Gastroesophageal sphincter (tissue), 3 donors: ENCODE measurements at regions not wholly inside any gene's neighbourhood (a gene's known extent, or its start where the extent isn't known, plus 50 kb on each side); places are given as distances from the start of the nearest gene placed in this dataset.

Experiments
- CTCF ChIP-seq, 4 experiments: fragments of 200-600 bp in 2 of 4; fragments of 450-650 bp in 2 of 4; sonication (generic) in 1 of 4; IDR thresholded peaks; one replicate each; pipeline ENCODE4 v1.5.1; 2017 to 2019; ENCODE audit warnings: antibody characterized with exemption in 4 of 4, mild to moderate bottlenecking in 2 of 4, moderate library complexity in 2 of 4
- EP300 ChIP-seq: sonication (generic); formaldehyde crosslinking; IDR thresholded peaks from one replicate; pipeline ENCODE4 v1.6.1; 2017; ENCODE audit warnings: antibody characterized with exemption, mild to moderate bottlenecking
- POLR2A ChIP-seq, 2 donors: fragments of 450-650 bp; IDR thresholded peaks; one replicate each; pipeline ENCODE4 v1.6.1; 2017; ENCODE audit warnings: antibody characterized with exemption in 2 of 2, mild to moderate bottlenecking in 2 of 2, moderate library complexity in 1 of 2
- POLR2AphosphoS5 ChIP-seq: sonication (generic); formaldehyde crosslinking; IDR thresholded peaks from one replicate; pipeline ENCODE4 v1.6.1; 2017; ENCODE audit warnings: antibody characterized with exemption

DNA sequence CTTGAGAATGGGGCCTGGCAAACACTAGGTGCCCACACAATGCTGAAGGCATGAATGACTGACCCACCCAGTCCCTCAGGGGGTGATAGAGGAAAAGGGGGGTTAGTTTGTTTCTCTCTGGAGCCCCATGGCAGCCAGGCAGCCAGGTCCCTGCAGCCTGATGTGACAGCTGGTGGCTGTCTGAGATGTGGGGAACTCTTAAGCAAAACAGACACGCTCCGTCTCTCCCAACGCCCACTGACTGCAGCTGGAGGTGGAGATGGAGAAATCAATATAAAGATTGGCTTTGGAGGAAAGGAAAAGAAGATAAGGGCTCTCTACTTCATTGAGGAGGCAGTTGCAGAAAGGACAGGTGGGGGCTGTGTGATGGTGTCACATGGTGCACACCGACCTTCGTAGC lies 240.8 kb upstream of the LHX5 start:
- TF ChIP-seq CTCF (IDR thresholded peaks at IDR 0.05), result no peak
- no peak for TF ChIP-seq EP300
- no peak for TF ChIP-seq POLR2A (IDR thresholded peaks at IDR 0.05)
- no peak for TF ChIP-seq POLR2AphosphoS5
